ENCODE measurements at regions not wholly inside any gene's neighbourhood (a gene's known extent, or its start where the extent isn't known, plus 50 kb on each side); places are given as distances from the start of the nearest gene placed in this dataset.

DNA sequence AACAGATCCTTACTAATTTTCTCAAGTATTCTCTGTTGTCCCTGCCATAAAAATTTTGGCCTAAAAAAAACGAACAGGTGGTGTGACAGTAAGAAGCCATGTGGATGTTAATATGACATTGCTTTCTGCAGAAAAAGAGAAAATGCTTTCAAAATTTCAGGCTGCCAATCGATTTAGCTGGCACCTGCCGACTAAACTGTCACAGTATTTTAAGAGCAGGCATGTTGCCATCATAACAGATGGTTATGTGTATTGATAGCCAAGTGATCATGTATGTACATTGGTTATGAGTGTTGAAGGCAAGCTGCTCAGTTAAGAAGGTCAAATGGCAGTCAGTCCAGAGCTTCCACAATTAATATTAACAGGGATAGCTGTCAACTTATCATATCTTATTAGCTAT lies 1017.0 kb downstream of the MRPL39 start:
- no peaks in the 10 kb centered on the region for H3K27me3 ChIP-seq (replicated peaks in 1 of 4; ENCODE audit: control insufficient read depth in 3 of 4, extremely low read depth in 1 of 4, insufficient read depth in 3 of 4, low read length in 3 of 4)
- no peak overlapping the region for H3K56ac ChIP-seq (replicated peaks; ENCODE audit: insufficient read length, low read depth, low read length)
- no peak overlapping the region for H4K5ac ChIP-seq (ENCODE audit: insufficient read length, low read depth, low read length)
- H4K91ac ChIP-seq (replicated peaks; ENCODE audit: insufficient read length, low read length), result no peak overlapping the region
- H2BK15ac ChIP-seq (ENCODE audit: low read length), result no peak overlapping the region
- H3K36me3 ChIP-seq (ENCODE audit: control insufficient read depth in 2 of 4, insufficient read depth in 4 of 4, low read length in 3 of 4), result no peaks in the 10 kb centered on the region
- DNase-seq (ENCODE audit: low read depth in 1 of 2, low spot score in 2 of 2) (no peak), FAIRE-seq (no peak)
- H3K79me2 ChIP-seq (ENCODE audit: control insufficient read depth in 1 of 2, insufficient read depth in 2 of 2, low read length in 2 of 2), result no peaks in the 10 kb centered on the region
- H3K18ac ChIP-seq (ENCODE audit: extremely low read depth, low read length), result no peak overlapping the region
- no peak overlapping the region for H4K8ac ChIP-seq (ENCODE audit: extremely low read depth, insufficient read depth, low read length)
- H4K20me1 ChIP-seq (replicated peaks in 1 of 2; ENCODE audit: control insufficient read depth in 1 of 2, insufficient read depth in 2 of 2, low read length in 2 of 2), result no peaks in the 10 kb centered on the region
- no peak overlapping the region for H3K27ac ChIP-seq (ENCODE audit: low read depth, low read length)
- no peak overlapping the region for H2AK5ac ChIP-seq (ENCODE audit: low read depth, low read length)
- 77% methylated on average over 3 of the region's 3 CpGs; no CpG with 5 or more reads in 1 of the 2 experiments for WGBS, 2 experiments (ENCODE audit: extremely low coverage in 1 of 2, insufficient coverage in 1 of 2, insufficient read length in 1 of 2, insufficient replicate concordance in 2 of 2, low coverage in 1 of 2, low lambda C conversion rate in 2 of 2, missing lambda C conversion rate in 1 of 2)
- peaks cover 8 to 26% of the 10 kb centered on the region in 2 experiments for H3K9me3 ChIP-seq (ENCODE audit: insufficient read depth in 2 of 2, low read depth in 1 of 2, low read length in 1 of 2)
- H3K4ac ChIP-seq (replicated peaks; ENCODE audit: insufficient read length, low read depth, low read length), result no peak overlapping the region
- no peak overlapping the region for H3K4me3 ChIP-seq (ENCODE audit: extremely low read depth in 1 of 4, insufficient read depth in 2 of 4, low read depth in 3 of 4, low read length in 4 of 4)
- H2BK20ac ChIP-seq (ENCODE audit: low read length), result no peak overlapping the region
- no peak overlapping the region for H3K14ac ChIP-seq (ENCODE audit: insufficient read length)
- no peak overlapping the region for H2BK12ac ChIP-seq (ENCODE audit: low read depth, low read length)
- H3K4me2 ChIP-seq (ENCODE audit: insufficient read depth in 1 of 2, low read depth in 2 of 2, low read length in 2 of 2), result no peak overlapping the region
- no peak overlapping the region for H2AFZ ChIP-seq (ENCODE audit: low read length)
- H3K23ac ChIP-seq (ENCODE audit: insufficient read length), result no peak overlapping the region
- CTCF ChIA-PET (ENCODE audit: partially characterized antibody), result no interaction called here
- no peaks in the 10 kb centered on the region for H3K79me1 ChIP-seq (ENCODE audit: low read depth, low read length)
- POLR2A ChIA-PET (ENCODE audit: partially characterized antibody), result no interaction called here
- TF ChIP-seq BACH1 (IDR thresholded peaks at IDR 0.05; ENCODE audit: low read length) (no peak), KDM1A (IDR thresholded peaks at IDR 0.05; ENCODE audit: borderline replicate concordance, low read length) (no peak), SP4 (IDR thresholded peaks at IDR 0.05; ENCODE audit: low read length) (no peak), TAF7 (optimal IDR thresholded peaks at IDR 0.05; ENCODE audit: borderline replicate concordance, low read depth, low read length) (no peak), PHF8 (conservative IDR thresholded peaks at IDR 0.05; ENCODE audit: low read depth, low read length) (no peak), TEAD4 (IDR thresholded peaks at IDR 0.05; ENCODE audit: low read depth, low read length) (no peak), SIN3A (conservative IDR thresholded peaks at IDR 0.05 in 1 of 2, IDR thresholded peaks at IDR 0.05 in 1 of 2; ENCODE audit: low read depth in 1 of 2, low read length in 2 of 2) (no peak)
- TF ChIP-seq, protein P1, sequence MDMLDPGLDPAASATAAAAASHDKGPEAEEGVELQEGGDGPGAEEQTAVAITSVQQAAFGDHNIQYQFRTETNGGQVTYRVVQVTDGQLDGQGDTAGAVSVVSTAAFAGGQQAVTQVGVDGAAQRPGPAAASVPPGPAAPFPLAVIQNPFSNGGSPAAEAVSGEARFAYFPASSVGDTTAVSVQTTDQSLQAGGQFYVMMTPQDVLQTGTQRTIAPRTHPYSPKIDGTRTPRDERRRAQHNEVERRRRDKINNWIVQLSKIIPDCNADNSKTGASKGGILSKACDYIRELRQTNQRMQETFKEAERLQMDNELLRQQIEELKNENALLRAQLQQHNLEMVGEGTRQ (IDR thresholded peaks at IDR 0.05; ENCODE audit: low read length), result no peak
- H2BK120ac ChIP-seq (replicated peaks; ENCODE audit: low read depth, low read length), result no peak overlapping the region
- H2BK5ac ChIP-seq (ENCODE audit: low read depth, low read length), result no peak overlapping the region
- no peaks in the 10 kb centered on the region for H3K23me2 ChIP-seq (ENCODE audit: low read depth, low read length)
- no peaks in the 10 kb centered on the region for H3K4me1 ChIP-seq (replicated peaks in 1 of 4; ENCODE audit: control insufficient read depth in 3 of 4, insufficient read depth in 4 of 4, low read length in 3 of 4)
- H3K9ac ChIP-seq (replicated peaks in 1 of 4; ENCODE audit: extremely low read depth in 1 of 4, low read depth in 3 of 4, low read length in 3 of 4), result no peak overlapping the region
